ENCODE measurements at regions not wholly inside any gene's neighbourhood (a gene's known extent, or its start where the extent isn't known, plus 50 kb on each side); places are given as distances from the start of the nearest gene placed in this dataset.

DNA sequence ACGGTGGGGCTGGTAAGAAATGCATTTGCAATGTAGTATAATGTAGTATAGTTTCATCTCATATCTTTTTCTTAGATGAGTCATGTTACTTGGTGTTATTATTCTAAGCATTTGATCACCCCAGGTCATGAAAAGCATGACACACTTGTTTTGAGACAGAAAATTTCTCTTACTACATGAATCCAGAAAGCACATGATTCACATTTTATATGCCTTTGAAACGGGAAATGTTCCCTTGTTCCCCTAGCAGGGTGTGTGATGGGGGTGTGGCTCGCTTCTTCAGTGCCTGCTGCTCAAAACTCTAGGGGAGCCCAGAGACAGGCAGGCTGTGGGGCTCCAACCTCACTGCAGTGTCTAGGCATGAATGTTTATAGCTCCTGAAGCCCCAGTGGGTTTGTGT lies 116.0 kb upstream of the RAB27B start:
- TF ChIP-seq, protein P1, sequence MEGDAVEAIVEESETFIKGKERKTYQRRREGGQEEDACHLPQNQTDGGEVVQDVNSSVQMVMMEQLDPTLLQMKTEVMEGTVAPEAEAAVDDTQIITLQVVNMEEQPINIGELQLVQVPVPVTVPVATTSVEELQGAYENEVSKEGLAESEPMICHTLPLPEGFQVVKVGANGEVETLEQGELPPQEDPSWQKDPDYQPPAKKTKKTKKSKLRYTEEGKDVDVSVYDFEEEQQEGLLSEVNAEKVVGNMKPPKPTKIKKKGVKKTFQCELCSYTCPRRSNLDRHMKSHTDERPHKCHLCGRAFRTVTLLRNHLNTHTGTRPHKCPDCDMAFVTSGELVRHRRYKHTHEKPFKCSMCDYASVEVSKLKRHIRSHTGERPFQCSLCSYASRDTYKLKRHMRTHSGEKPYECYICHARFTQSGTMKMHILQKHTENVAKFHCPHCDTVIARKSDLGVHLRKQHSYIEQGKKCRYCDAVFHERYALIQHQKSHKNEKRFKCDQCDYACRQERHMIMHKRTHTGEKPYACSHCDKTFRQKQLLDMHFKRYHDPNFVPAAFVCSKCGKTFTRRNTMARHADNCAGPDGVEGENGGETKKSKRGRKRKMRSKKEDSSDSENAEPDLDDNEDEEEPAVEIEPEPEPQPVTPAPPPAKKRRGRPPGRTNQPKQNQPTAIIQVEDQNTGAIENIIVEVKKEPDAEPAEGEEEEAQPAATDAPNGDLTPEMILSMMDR (IDR thresholded peaks at IDR 0.05): no peak

GRCh38 chr18:54712758-54713157 lies 115.5 kb upstream of the RAB27B start:
- Histone ChIP-seq H3K4me3 (no peak overlapping the region), H3K4me1 (peaks cover 0 to 7% (median 0%) of the 10 kb centered on the region in 9 donors), H3K9me3 (peaks cover 0 to under 1% (median 0%) of the 10 kb centered on the region in 11 donors), H3K27ac (no peak overlapping the region), H3K36me3 (no peaks in the 10 kb centered on the region), H3K27me3 (peaks cover 0 to 16% (median 8%) of the 10 kb centered on the region in 7 donors)
- no peak for DNase-seq
- WGBS, 2 donors: 78 to 80% methylated on average over 8 of the region's 8 CpGs
- no peak for ATAC-seq
- TF ChIP-seq, protein P1 (IDR thresholded peaks at IDR 0.05): no peak
- intact Hi-C loops (cut with DNase I): no loop called here

More for the DNA sequence above, 116.0 kb upstream of the RAB27B start:
- Histone ChIP-seq H3K4me1 (peaks cover 0 to 2% (median 0%) of the 10 kb centered on the region in 9 donors), H3K27ac (no peak overlapping the region), H3K4me3 (no peak overlapping the region), H3K9me3 (peaks cover 0 to 5% (median 0%) of the 10 kb centered on the region in 11 donors), H3K27me3 (peaks cover 0 to 12% (median 8%) of the 10 kb centered on the region in 7 donors), H3K36me3 (no peaks in the 10 kb centered on the region)
- ATAC-seq (no peak), DNase-seq (no peak)
- WGBS, 2 donors: 67 to 81% methylated on average over 3 of the region's 3 CpGs
- intact Hi-C loops (cut with DNase I): no loop called here

DNA sequence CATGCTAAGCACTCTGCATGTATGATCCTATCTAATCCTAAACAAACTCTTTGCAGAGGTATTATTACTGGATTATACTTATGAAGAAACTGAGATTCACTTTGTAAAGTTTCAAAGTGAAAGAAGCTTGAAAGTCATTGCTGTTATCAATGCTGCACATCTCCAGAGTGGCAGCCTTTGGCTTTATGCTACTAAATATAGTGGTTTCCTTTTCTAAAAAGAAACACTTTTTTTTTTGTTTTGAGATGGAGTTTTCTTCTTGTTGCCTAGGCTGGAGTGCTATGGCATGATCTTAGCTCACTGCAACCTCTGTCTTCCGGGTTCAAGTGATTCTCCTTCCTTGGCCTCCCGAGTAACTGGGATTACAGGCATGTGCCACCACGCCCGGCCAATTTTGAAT lies 114.9 kb upstream of the RAB27B start:
- DNase-seq (no peak), ATAC-seq (no peak)
- intact Hi-C loops (cut with DNase I): no loop called here
- no peak overlapping the region for H3K4me3 ChIP-seq
- H3K27me3 ChIP-seq: peaks cover 0 to 18% (median 8%) of the 10 kb centered on the region in 7 donors
- H3K4me1 ChIP-seq: peaks cover 0 to 11% (median 0%) of the 10 kb centered on the region in 9 donors
- no peaks in the 10 kb centered on the region for H3K36me3 ChIP-seq
- TF ChIP-seq, protein P1 (IDR thresholded peaks at IDR 0.05): no peak
- H3K9me3 ChIP-seq: no peaks in the 10 kb centered on the region
- WGBS, 2 donors: 93 to 97% methylated on average over 4 of the region's 4 CpGs
- no peak overlapping the region for H3K27ac ChIP-seq

DNA sequence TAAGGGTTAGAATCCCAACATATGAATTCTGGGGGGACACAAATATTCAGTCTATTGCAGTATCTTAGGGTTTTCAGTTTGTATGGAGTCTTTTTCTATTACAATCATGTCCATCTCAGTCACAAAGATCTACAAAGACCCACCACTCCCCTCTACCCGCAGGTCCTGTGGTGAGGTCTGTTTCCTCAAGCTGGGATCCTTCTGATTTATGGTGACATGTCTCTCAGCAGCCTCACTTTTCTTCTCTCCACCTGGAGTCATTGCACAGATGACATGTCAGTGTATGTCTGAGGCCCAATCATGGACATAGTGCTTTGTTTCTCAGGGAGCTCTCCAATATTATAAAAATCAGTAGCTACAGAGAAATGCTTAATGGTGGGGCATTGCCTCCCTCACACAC lies 113.4 kb upstream of the RAB27B start:
- intact Hi-C loops (cut with DNase I): no loop called here
- H3K36me3 ChIP-seq: no peaks in the 10 kb centered on the region
- TF ChIP-seq, protein P1 (IDR thresholded peaks at IDR 0.05): no peak
- no peak overlapping the region for H3K27ac ChIP-seq
- H3K4me1 ChIP-seq: peaks cover 0 to 17% (median 0%) of the 10 kb centered on the region in 9 donors
- H3K9me3 ChIP-seq: no peaks in the 10 kb centered on the region
- DNase-seq (no peak), ATAC-seq (no peak)
- 62 to 88% methylated on average over 1 of the region's 1 CpG for WGBS, 2 donors
- H3K27me3 ChIP-seq: peaks cover 0 to 30% (median 8%) of the 10 kb centered on the region in 7 donors
- H3K4me3 ChIP-seq: no peak overlapping the region

Data from heart right ventricle (tissue), 16 donors.